ENCODE measurements at regions not wholly inside any gene's neighbourhood (a gene's known extent, or its start where the extent isn't known, plus 50 kb on each side); places are given as distances from the start of the nearest gene placed in this dataset.

DNA sequence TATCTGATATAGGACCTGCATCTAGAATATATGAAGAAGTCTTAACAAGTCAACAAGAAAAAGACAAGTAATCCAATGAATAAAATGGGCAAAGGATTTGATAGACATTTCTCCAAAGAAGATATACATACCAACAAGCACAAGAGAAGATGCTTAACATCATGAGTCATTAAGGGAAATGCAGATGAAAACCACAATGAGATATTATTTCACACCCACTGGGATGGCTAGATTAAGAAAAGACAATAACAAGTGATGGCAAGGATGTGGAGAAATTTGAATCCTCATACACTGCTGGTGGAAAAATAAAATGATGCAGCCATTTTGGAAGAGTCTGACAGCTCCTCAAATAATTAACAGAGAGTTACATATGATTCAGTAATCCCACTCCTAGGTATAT is 502.6 kb downstream of the FUT8 start:
- no peak for DNase-seq
- no peak for TF ChIP-seq POLR2A (IDR thresholded peaks at IDR 0.05; ENCODE audit: low read length)
- TF ChIP-seq GATA1 (IDR thresholded peaks at IDR 0.05; ENCODE audit: low read depth, low read length), result no peak

DNA sequence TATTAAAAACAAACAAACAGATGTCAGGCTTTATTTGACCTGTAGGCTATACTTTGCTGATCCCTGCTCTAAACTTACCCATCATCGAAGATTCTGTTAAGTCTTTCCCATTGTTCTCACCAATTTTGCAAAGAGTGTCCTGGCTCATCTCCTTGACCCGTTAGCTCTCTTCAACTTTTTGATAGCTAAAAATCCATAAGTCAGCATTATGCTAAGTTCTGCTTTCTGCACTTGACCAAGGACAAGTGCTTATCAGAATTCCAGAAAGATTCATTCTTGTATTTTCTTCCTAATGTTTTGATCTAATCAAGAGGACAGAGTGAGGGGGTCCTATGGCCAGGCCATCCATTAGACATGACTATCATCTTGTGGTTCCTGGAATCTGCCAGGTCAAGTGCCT is 503.5 kb downstream of the FUT8 start:
- DNase-seq, result no peak
- TF ChIP-seq GATA1 (IDR thresholded peaks at IDR 0.05; ENCODE audit: low read depth, low read length) (no peak), POLR2A (IDR thresholded peaks at IDR 0.05; ENCODE audit: low read length) (no peak)

DNA sequence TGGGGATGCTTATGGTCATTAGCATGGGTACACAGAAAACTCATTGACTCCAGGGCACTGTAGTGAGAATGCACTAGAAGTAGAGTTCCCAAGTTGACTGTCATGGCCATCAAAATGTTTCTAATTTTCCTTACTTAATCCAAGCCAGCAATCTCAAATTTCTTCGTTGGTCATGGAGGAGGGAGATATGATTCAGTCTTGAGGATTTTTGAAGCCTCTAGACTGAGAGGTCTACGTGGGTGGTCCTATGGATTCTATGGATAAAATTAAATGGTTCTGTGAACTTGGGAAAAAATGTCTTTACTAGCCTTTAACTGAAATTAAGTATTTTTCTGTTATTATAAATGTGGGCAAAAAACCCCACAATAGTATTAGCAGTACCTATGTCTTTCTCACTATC is 508.5 kb downstream of the FUT8 start:
- DNase-seq, result no peak
- TF ChIP-seq POLR2A (IDR thresholded peaks at IDR 0.05; ENCODE audit: low read length), result no peak
- no peak for TF ChIP-seq GATA1 (IDR thresholded peaks at IDR 0.05; ENCODE audit: low read depth, low read length)

DNA sequence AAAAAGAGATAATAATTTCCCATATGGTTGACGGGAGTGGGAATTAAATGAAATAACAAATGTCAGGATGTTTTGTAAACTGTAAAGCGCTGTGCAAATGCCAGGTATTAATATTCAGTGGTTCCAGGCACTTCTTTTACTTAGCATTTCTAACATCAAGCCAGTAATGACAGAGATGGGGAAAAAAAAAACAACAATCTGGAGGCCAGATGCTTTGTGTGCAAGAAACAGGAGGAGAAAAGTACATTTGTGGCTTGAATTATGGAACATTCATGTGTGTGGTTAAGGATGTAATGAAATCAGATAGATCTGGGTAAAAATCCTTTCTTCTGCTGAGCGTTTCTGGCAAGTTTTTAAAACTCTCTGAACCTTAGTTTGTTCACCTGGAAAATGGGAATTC is 509.6 kb downstream of the FUT8 start:
- TF ChIP-seq POLR2A (IDR thresholded peaks at IDR 0.05; ENCODE audit: low read length) (no peak), GATA1 (IDR thresholded peaks at IDR 0.05; ENCODE audit: low read depth, low read length) (no peak)
- no peak for DNase-seq

DNA sequence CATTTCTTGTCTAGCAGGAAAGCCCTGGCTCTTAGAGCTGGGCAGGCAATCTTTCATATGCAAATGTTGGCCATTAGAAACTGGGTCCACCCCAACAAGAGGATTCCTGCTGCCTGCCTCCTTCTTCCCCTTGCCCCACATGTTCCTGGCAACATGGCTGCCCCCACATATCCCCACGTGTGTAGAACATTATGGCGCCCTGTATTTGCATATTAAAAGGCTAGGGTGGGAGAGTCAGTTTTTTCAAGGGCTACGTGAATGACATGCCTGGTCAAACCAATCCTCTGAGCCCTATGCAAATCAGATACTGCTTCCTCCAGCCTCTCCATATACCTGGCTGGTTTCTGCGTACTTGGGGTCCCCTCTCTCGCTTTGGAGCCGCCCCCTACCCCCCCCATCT is 514.0 kb downstream of the FUT8 start:
- TF ChIP-seq GATA1 (IDR thresholded peaks at IDR 0.05; ENCODE audit: low read depth, low read length) (no peak), POLR2A (IDR thresholded peaks at IDR 0.05; ENCODE audit: low read length) (no peak)
- DNase-seq, result no peak

DNA sequence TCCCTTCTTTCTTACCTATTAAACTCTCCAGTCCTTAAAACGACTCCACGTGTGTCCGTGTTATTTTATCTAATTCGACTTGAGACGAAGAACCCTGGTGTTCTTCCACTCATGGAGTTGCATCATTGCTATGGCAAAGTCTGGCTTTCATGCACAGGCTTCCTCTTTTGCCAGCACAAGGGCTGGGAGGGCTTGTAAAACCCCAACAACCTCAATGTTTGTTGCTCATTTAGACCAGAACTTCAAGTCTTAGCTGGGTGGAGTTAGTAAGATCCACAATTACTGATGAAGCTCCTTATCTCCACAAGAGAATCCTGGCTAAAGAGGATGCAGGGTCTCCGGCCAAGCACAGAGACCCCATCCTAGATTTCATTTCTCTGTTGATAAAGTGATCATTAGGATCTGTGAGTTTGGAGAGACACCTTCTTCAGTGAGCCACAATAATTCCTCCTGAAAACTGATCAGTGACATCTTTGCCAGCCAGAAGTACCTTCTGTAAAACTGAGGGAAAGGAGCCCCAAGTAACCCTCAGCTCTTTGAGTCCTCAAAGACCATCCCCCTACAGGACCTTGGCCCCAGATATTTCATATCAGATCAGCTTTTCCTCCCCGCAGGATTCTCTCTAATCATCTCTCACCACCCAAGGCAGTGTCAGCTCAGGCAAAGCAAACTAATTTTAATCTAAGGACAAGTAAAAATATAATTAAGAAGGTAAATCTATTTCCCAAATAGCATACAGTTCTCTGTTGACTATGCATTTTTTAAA is 514.6 kb downstream of the FUT8 start:
- peak; percentile 14 to 21 for DNase-seq
- TF ChIP-seq GATA1 (IDR thresholded peaks at IDR 0.05; ENCODE audit: low read depth, low read length) (no peak), POLR2A (IDR thresholded peaks at IDR 0.05; ENCODE audit: low read length) (no peak)

DNA sequence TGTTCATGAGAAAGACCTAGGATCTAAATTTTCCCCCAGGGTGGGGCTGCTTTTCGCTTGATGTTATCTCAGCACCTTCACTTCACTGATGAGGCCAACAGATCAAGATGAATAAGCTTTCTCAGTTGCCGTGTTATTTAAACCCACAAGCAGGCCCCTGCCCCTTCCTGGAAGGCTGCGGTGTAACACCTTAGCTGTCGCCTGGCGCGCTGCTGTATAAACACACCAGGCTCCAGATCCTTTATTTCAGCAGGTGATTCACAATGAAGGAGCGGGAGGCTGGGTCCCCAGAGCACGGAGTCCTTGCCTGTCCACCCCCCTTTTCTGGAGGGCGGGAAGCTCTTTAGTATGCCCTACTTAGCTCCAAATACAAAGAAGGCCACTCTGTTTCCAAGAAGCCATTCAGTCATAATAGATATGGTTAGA is 515.4 kb downstream of the FUT8 start:
- no peak for TF ChIP-seq GATA1 (IDR thresholded peaks at IDR 0.05; ENCODE audit: low read depth, low read length)
- DNase-seq, result peak; percentile 39 to 44

DNA sequence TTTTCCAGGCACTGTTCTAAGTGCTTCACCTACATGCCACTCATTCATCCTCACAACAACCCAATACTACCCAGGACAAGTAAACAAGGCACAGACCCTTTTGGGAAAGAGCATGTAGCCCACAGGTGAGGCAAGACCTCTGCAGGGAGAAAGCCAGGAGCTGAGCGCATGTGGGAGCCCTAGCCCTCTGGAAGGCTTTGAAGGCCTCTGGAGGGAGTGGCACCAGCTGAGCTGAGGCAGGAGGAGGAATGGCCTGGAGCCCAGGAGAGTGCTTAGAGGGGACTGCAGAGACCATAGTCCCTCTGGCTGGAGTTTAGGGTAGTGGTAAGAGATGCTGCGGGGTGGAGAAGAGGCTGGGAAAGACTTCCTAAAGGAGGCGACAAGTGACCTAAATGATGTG is 516.5 kb downstream of the FUT8 start:
- TF ChIP-seq GATA1 (IDR thresholded peaks at IDR 0.05; ENCODE audit: low read depth, low read length) (no peak), POLR2A (IDR thresholded peaks at IDR 0.05; ENCODE audit: low read length) (no peak)
- DNase-seq, result no peak

DNA sequence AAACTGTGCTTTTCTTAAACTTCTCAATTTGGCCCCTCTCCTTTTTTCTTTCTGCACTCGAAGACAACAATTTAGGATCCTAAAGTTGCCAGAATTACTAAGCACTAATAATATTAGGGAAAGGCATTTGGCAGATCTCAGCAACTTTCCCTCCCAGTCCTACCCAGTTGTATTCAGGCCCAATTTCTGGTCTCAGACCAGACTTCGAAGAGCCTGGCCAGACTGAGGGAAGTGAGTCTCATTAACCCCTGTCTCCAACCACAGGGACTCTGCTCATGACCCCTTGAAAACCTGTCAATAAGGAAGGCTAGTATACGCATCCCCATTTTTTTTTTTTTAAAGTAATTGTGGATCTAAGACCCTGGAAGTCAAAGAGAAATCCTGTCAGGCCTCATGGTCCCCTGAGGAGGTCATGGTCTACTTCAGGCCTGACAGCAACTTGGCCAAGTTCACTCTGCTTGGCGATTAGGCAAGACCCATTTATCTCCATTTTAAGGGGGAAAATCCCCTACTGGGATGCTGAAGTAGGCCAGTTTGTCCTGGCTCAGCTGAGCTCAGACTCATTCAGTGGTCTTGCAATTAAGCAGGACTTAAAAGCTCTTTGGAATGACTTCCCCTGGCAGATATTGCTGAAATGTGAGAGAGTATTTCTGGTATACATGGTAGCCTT is 521.0 kb downstream of the FUT8 start:
- TF ChIP-seq POLR2A (IDR thresholded peaks at IDR 0.05; ENCODE audit: low read length) (no peak), GATA1 (IDR thresholded peaks at IDR 0.05; ENCODE audit: low read depth, low read length) (no peak)
- DNase-seq, result no peak

DNA sequence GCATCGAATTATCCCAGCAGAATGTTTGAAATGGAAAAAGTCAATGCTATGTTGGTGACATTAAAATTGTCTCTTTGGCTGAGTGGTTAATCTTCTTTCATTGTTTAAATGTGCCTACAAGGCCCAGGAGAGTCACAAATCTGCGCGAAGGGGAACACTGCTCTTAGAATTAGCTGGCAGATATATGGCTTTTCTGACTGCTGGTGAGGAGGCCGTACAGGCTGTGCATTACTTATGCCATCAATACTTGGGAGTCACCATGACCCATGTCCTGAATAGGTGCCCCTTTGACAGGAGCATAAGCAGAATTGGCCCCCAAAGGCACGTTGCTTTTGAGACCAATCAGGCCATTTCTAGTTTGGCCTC is 521.5 kb downstream of the FUT8 start:
- TF ChIP-seq GATA1 (IDR thresholded peaks at IDR 0.05; ENCODE audit: low read depth, low read length) (no peak), POLR2A (IDR thresholded peaks at IDR 0.05; ENCODE audit: low read length) (no peak)
- DNase-seq, result no peak

DNA sequence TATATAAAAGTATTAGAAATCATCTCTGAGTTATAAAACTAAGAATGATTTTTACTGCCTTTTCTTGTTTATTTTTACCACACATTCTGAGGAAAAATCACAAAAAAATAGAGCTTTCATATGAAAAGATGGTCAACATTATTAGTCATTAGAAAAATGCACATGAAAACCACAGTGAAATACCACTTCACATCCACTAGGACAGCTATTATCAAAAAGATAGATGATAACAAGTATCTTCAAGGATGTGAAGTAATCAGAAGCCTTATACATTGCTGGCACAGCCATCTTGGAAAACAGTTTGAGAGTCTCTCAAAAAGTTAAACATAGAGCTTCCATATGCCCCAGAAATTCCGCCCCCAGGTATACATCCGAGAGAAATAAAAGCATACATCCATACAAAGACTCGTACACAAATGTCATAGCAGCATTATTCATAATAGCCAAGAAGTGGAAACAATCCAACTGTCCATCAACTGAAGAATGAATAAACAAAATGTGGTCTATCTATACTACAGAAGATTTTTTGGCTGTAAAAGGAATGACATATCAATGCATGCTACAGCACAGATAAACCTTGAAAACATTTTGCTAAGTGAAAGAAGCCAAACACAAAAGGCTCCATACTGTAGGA is 523.9 kb downstream of the FUT8 start:
- TF ChIP-seq POLR2A (IDR thresholded peaks at IDR 0.05; ENCODE audit: low read length), result no peak
- DNase-seq, result no peak

DNA sequence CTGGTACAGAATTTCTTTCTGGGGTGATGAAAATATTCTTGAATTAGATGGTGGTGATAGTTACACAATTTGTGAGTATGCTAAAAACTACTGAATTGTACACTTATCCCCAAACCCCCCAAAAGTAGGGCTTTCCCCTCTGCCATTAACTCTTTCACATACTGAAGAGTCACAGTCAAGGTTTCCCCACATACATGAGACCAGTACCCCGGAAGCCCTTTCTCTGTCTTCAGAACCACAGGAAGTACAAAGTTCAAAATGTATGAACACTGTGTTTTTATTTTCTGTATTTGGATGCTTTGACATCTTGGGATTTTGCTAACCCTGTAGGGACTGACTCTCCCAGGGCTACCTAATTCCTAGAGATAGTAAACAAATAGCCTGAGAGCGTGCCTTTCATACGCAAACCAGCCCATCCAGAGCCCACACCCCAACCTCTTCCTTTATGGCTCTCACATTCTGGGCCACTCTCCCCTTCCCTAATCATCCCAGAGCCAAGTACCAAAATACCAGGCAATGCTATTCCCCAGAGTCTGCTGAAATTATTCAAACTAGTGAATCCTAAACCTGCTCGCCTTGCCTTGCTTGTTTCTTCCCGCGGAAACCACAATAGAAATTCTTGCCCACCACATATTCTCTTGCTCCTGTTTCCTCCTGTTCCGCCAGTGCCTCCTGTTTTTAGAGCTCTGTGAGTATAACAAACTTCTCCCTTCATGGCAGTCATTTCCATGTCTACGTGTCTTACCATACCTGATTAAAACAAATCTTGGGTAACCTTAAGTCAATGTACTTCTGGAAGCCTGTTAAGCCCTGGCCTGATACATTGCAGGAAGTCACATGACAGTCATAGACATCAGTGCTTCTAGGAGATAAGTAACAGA is 524.8 kb downstream of the FUT8 start:
- peak in 1 of 2 experiments; percentile 32 for DNase-seq

DNA sequence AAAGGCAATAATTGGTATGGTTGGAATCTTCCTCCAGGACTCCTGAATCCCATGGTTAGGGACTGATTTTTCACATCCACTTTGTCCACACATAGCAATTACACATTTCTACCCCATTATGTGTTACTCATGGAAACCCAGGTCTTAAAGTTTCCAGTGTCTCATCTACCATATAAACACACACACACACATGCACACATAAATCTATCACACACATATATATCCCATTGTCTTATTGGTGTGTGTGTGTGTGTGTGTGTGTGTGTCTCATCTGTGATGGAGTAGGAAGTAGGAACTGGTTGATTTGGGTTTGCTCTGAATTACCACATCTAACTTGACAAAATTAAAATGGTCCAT is 525.4 kb downstream of the FUT8 start:
- no peak for DNase-seq
- TF ChIP-seq POLR2A (IDR thresholded peaks at IDR 0.05; ENCODE audit: low read length) (no peak), GATA1 (IDR thresholded peaks at IDR 0.05; ENCODE audit: low read depth, low read length) (no peak)

More for the DNA sequence above, 524.8 kb downstream of the FUT8 start:
- TF ChIP-seq POLR2A (IDR thresholded peaks at IDR 0.05; ENCODE audit: low read length) (no peak), GATA1 (IDR thresholded peaks at IDR 0.05; ENCODE audit: low read depth, low read length) (no peak)

DNA sequence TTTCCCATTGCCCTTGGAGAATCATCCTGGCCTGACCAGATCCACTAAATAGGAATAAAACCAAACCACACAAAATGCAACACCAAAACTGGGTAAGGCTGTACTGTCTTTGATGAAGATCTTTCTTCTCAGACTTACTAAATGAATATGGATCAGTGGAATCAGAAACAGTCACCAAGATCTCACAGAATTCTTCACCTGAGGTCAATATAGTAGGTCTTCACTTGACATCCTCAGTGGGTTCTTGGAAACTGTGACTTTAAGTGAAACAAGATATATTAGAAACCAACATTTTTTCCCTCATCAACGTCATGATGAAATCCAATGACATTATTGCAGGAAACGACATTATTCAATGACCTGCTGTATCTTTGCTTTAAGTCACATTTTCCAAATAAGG is 526.2 kb downstream of the FUT8 start:
- DNase-seq, result no peak
- TF ChIP-seq GATA1 (IDR thresholded peaks at IDR 0.05; ENCODE audit: low read depth, low read length) (no peak), POLR2A (IDR thresholded peaks at IDR 0.05; ENCODE audit: low read length) (no peak)

All from erythroblast (primary cell).